ENCODE measurements at regions not wholly inside any gene's neighbourhood (a gene's known extent, or its start where the extent isn't known, plus 50 kb on each side); places are given as distances from the start of the nearest gene placed in this dataset.
"Not testable (repeated sequence)": the region's sequence is repeated elsewhere in the genome, so short reads cannot be mapped to it uniquely, and the experiment has no call there.

GRCh38 chr10:107544706-107545520 is 380.4 kb upstream of the SORCS1 start:
- DNase-seq: no peak

DNA sequence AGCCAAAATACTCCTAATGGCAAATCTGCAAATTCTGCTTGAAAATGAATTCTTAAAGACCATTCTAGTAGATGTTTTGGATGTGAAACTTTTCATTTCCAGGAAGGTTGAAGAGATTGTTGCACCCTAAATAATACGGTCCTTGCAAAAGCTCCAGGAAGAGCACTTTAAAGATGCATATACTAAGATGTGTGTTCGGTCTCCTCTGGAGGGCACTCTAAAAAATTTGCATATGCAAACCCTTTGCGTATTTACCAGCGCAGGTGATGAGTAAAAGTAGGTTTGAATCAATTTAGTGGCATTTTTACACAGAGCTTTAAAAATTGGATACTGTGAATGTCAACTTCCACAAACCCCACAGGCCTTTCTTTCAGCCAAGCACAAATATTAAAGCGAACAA is 378.1 kb upstream of the SORCS1 start:
- DNase-seq: no peak

GRCh38 chr10:107542016-107542415 is 377.5 kb upstream of the SORCS1 start:
- DNase-seq: no peak

DNA sequence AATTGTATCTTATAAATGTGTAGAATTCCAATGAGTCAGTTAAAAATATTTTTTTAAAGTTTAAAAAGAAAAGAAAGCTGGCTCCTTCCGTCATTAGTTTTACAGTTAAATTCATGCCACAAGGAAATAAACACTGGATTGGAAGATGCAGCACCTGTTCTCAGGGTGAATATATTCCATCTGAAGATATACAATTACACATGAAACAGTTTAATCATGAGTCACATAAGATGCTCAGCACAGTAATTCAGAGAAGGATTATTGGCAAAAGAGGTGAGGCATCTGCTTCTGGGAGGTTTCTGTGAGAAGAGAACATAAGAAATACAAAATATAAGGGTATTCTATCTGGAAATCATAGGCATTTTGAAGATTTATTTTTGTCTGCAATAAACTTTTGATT is 376.5 kb upstream of the SORCS1 start:
- DNase-seq: no peak

DNA sequence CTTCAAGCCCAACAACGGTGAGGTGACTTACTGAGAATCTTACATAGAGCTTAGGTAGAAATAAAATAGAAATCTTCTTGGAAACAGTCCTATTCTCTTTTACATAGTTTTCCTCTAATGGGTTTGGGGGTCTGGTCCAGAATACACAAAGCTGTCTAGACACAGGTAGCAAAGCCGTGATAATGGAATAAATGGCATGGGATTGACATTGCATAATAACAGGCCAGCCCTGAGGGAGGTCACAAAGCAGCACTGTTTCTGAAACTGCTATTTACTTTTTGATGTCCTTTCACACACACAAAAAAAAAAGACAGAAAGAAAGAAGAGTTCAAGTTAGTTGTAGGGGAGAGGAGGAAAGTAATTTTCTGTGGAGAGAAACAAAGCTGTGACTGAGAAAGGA is 364.8 kb upstream of the SORCS1 start:
- DNase-seq: no peak

GRCh38 chr10:107520348-107520747 is 355.8 kb upstream of the SORCS1 start:
- no peak for DNase-seq

GRCh38 chr10:107517811-107518210 is 353.3 kb upstream of the SORCS1 start:
- DNase-seq: no peak

GRCh38 chr10:107516349-107516748 is 351.8 kb upstream of the SORCS1 start:
- no peak for DNase-seq

DNA sequence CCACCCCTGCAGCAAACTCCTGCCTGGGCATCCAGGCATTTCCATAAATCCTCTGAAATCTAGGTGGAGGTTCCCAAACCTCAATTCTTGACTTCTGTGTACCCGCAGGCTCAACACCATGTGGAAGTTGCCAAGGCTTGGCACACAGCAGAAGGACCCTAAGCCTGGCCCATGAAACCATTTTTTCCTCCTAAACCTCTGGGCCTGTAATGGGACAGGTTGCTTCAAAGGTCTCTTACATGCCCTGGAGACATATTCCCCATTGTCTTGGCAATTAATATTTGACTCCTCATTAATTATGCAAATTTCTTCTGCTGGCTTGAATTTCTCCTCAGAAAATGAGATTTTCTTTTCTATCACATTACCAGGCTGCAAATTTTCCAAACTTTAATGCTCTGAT is 339.5 kb upstream of the SORCS1 start:
- not testable (repeated sequence) for DNase-seq

DNA sequence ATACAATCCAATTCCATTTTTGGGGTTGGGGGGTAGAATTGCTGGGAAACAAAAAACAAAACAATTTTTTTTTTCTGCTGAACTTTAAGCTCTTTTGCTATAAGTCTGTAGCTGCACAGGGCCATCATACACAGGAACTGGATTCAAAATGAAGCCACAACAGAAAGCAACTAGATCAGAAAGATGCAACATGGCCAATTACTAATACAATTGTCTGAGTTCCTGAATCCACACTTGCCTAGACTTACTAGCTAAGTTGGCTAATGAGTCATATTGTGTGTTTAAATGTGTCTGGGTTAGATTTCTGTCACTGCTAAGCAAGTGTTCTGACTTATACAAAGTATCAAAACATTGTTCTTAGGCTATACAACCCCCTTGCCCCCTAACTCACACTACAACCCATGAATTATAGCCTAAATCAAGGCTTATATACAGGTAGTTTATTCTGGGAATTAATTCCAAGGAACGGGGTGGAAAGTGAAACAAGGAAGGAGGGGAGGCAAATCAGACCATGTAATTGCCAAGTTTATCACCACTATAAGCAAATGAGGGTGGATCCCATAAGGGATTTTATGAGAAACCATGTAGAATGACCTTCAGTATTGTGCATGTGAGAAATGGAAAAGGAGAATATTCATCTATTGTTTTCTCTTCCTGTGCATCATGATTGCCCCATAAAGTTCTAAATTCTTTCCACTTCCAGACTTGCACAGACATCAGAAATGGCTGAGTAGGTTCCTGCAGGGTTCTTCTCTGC is 337.9 kb upstream of the SORCS1 start:
- DNase-seq: no peak

DNA sequence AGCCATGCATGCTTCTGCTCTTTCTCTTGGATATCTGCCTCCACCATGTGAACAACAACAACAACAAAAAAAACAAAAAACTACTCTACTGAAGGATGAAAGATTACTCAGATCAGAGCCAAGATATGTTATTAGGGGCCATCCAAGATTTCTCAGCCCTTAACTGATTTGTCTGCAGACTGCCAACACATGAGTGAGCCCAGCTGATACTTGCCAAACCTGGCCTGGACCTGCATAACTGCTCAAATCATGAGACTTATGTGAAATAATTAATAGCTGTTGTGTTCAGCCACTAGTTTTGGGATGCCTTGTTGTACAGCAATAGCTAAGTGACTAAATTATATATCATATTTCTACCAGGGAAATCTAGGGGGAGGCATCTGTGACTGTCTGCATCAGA is 334.5 kb upstream of the SORCS1 start:
- no peak for DNase-seq

- DNase-seq: no peak
Measured at GRCh38 chr10:107497024-107497423, 332.5 kb upstream of the SORCS1 start.

DNA sequence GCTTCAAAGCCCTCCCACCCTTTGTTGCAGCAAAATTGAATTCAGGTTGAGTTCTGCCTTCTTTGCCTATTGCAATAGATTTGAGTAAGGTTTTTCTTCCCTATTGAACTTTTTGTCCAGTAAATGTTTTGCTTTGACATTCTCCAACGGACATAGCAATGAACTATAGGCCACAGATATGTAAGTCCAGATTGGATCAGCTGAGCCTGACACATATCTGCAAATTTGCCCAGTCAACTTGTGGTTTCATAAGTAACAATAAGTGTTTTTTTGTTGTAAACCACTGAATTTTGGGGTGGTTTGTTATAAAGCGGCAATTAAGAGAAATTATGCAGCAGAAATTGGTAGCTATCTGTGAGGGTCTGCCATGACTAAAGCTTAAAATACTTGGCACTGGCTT is 332.1 kb upstream of the SORCS1 start:
- no peak for DNase-seq

- no peak for DNase-seq
Measured at GRCh38 chr10:107492389-107492788, 327.9 kb upstream of the SORCS1 start.

DNA sequence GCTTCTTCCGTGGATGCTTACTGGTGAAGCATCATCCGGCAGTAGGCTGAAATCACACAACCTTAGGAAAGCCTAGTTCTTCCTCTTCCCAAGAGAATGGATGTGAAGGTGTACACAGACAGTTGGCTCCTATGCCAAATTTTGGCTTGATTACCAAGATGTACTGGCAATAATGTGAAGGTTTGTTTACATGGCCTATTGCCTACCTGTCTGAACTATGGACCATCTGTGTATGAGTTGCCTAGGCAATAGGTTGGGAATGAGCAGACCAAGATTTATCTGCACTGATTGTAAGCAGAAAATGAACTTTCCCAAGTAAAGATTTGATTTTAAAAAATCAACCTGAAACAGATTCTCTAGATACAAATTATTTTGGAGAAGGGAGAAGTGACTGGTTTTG is 325.9 kb upstream of the SORCS1 start:
- no peak for DNase-seq

DNA sequence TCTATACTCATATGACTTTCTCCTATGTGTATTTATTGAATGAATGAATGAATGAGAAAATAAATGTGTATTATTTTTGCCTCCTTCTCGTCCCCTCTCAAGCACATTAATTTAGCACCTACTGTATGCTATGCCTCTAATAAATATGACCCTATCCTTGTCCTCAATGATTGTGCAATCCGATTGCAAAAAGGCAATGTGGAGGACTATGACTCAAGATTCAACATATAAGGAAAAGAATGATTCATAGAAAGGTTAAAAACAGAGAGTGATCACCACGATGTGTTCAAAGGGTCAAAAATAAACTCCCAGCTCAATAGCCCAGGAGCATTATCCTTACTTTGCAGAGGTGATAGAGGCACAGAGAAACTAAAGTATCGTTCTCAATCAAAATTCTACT is 322.8 kb upstream of the SORCS1 start:
- no peak for DNase-seq

- DNase-seq: no peak
Measured at GRCh38 chr10:107485019-107485418, 320.5 kb upstream of the SORCS1 start.

DNA sequence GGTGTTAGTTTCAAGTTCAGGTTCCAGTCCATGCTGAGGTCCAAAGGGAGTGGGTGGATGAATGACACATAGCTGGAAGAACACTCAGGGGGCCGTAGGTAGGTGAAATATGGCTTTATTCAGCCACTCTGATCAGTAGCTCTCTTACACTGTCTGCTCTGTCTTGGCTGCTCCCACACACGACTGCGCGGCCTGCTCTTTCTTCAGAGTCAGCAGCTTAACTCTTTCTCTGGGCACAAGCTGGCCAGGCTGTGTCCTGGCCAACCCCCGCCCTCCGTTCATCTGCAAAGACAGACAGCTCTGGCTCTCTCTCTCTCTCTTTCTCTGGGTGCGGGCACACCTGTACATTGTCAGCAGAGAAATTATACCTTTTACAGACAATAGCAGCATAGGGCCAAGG is 317.4 kb upstream of the SORCS1 start:
- DNase-seq: no peak

GRCh38 chr10:107481224-107481623 is 316.7 kb upstream of the SORCS1 start:
- no peak for DNase-seq

DNA sequence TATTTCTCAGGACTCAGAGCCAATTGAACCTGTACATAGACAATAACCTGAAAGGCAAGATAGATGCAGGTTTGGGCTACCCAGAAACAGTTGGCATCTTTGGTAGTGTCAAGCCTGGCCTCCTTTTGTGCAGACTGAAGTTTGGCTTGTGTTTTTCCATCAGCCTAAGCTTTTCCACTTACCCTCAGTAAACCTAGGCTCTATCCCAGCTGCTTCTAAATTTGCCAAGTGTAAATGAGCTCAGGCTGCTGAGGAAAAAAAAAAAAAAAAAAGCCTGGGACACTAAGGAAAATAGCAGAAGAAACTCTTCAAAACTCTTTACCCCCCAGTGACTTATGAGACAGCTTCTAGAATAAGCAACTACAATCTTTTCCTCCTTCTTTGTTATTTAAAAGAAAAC is 316.3 kb upstream of the SORCS1 start:
- no peak for DNase-seq

GRCh38 chr10:107477266-107477665 is 312.8 kb upstream of the SORCS1 start:
- DNase-seq: no peak

GRCh38 chr10:107476408-107476807 is 311.9 kb upstream of the SORCS1 start:
- no peak for DNase-seq

- DNase-seq: no peak
Measured at GRCh38 chr10:107474650-107475049, 310.1 kb upstream of the SORCS1 start.

DNA sequence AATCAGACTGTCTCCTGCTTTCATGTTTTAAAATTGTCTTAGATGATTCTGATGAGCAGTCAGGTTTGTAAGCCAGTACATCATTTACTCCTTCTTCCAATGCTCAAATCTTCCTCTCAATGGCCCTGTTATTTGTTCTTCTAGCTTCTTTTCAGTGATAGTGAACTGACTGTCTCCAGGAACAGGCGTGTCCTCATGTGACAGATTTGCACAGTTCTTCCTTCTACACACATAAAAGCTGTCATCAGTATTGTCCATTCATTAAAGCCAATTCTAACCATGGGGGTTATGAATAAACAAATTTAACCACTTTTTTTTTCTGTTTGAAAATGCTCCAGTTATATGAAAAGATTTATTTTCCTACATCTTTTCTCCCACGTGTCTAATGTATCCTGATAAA is 308.7 kb upstream of the SORCS1 start:
- no peak for DNase-seq

GRCh38 chr10:107471911-107472310 is 307.4 kb upstream of the SORCS1 start:
- DNase-seq: no peak
